Large intestine (tissue), 3 donors: ENCODE measurements at regions not wholly inside any gene's neighbourhood (a gene's known extent, or its start where the extent isn't known, plus 50 kb on each side); places are given as distances from the start of the nearest gene placed in this dataset.
"Not testable (repeated sequence)": the region's sequence is repeated elsewhere in the genome, so short reads cannot be mapped to it uniquely, and the experiment has no call there.

ENCODE experiments used
- DNase-seq, 2 donors: peaks; one replicate each; pipeline versions ENCODE4 v3.0.0 to v3.0.0-alpha.2; 2013
- H3K27ac ChIP-seq: one replicate; pipeline ENCODE4 v1.5.1; 2013; ENCODE audit warnings: low read length
- H3K27me3 ChIP-seq: 2 replicates; pipeline ENCODE4 v1.6.1; 2013; ENCODE audit warnings: low read length; ENCODE audit not compliant: control insufficient read depth, insufficient read depth
- H3K36me3 ChIP-seq: 2 replicates; pipeline ENCODE4 v1.6.1; 2013; ENCODE audit warnings: low read length; ENCODE audit not compliant: control insufficient read depth, insufficient read depth
- H3K4me1 ChIP-seq: one replicate; pipeline ENCODE4 v1.6.1; 2013; ENCODE audit warnings: low read length; ENCODE audit not compliant: control insufficient read depth, insufficient read depth
- H3K4me3 ChIP-seq: one replicate; pipeline ENCODE4 v1.5.1; 2013; ENCODE audit warnings: low read length
- H3K9me3 ChIP-seq: one replicate; pipeline ENCODE4 v1.6.1; 2013; ENCODE audit warnings: mild to moderate bottlenecking, low read depth, low read length, moderate library complexity; ENCODE audit not compliant: control insufficient read depth
- WGBS: methylation state at CpG from one replicate; pipeline ENCODE4 v1.1.5; 2013; ENCODE audit warnings: low lambda C conversion rate; ENCODE audit not compliant: insufficient coverage; 5-methylcytosine and 5-hydroxymethylcytosine counted together

GRCh38 chr16:22638393-22639206 lies 127.9 kb downstream of the NPIPB5 start:
- H3K4me3 ChIP-seq = no peak overlapping the region
- no peak for DNase-seq
- H3K36me3 ChIP-seq = no peaks in the 10 kb centered on the region
- H3K27me3 ChIP-seq = peaks cover 25% of the 10 kb centered on the region
- no peaks in the 10 kb centered on the region for H3K4me1 ChIP-seq
- no peaks in the 10 kb centered on the region for H3K9me3 ChIP-seq
- H3K27ac ChIP-seq = no peak overlapping the region
- 90% methylated on average over 3 of the region's 8 CpGs for WGBS

- Histone ChIP-seq H3K36me3 (no peaks in the 10 kb centered on the region), H3K9me3 (no peaks in the 10 kb centered on the region), H3K4me1 (no peaks in the 10 kb centered on the region), H3K27me3 (peaks cover 19% of the 10 kb centered on the region), H3K27ac (no peak overlapping the region), H3K4me3 (no peak overlapping the region)
- no peak for DNase-seq
- no CpG with 5 or more reads among the region's 1 CpG for WGBS
Measured at GRCh38 chr16:22641131-22641628, 130.5 kb downstream of the NPIPB5 start.

GRCh38 chr16:22642416-22643088 lies 131.9 kb downstream of the NPIPB5 start:
- Histone ChIP-seq H3K4me3 (no peak overlapping the region), H3K36me3 (no peaks in the 10 kb centered on the region), H3K27ac (no peak overlapping the region), H3K27me3 (peaks cover 23% of the 10 kb centered on the region), H3K9me3 (no peaks in the 10 kb centered on the region), H3K4me1 (no peaks in the 10 kb centered on the region)
- DNase-seq = no peak
- 20% methylated on average over 1 of the region's 9 CpGs for WGBS

- not testable (repeated sequence) for H3K9me3 ChIP-seq, H3K4me3 ChIP-seq, H3K36me3 ChIP-seq, H3K4me1 ChIP-seq, DNase-seq, H3K27ac ChIP-seq
- H3K27me3 ChIP-seq = peaks cover 29% of the 10 kb centered on the region
- WGBS = 100% methylated on average over 3 of the region's 5 CpGs
Measured at GRCh38 chr16:22643203-22643602, 132.5 kb downstream of the NPIPB5 start.

GRCh38 chr16:22643886-22644285 lies 133.2 kb downstream of the NPIPB5 start:
- H3K4me3 ChIP-seq = no peak overlapping the region
- no peak for DNase-seq
- no peak overlapping the region for H3K27ac ChIP-seq
- H3K27me3 ChIP-seq = peaks cover 31% of the 10 kb centered on the region
- WGBS = 94% methylated on average over 2 of the region's 2 CpGs
- no peaks in the 10 kb centered on the region for H3K9me3 ChIP-seq
- no peaks in the 10 kb centered on the region for H3K36me3 ChIP-seq
- no peaks in the 10 kb centered on the region for H3K4me1 ChIP-seq

GRCh38 chr16:22645868-22646267 lies 135.2 kb downstream of the NPIPB5 start:
- no peaks in the 10 kb centered on the region for H3K4me1 ChIP-seq
- no peaks in the 10 kb centered on the region for H3K9me3 ChIP-seq
- H3K36me3 ChIP-seq = no peaks in the 10 kb centered on the region
- H3K27me3 ChIP-seq = peaks cover 34% of the 10 kb centered on the region
- no peak overlapping the region for H3K27ac ChIP-seq
- DNase-seq = no peak
- no peak overlapping the region for H3K4me3 ChIP-seq
- WGBS = 67% methylated on average over 1 of the region's 3 CpGs

- Histone ChIP-seq H3K36me3 (no peaks in the 10 kb centered on the region), H3K9me3 (no peaks in the 10 kb centered on the region), H3K4me3 (no peak overlapping the region), H3K27me3 (peaks cover 32% of the 10 kb centered on the region), H3K4me1 (no peaks in the 10 kb centered on the region), H3K27ac (no peak overlapping the region)
- WGBS = 60% methylated on average over 2 of the region's 7 CpGs
- no peak for DNase-seq
Measured at GRCh38 chr16:22646948-22647556, 136.4 kb downstream of the NPIPB5 start.

- 88% methylated on average over 1 of the region's 4 CpGs for WGBS
- Histone ChIP-seq H3K4me3 (no peak overlapping the region), H3K4me1 (no peaks in the 10 kb centered on the region), H3K27me3 (peaks cover 24% of the 10 kb centered on the region), H3K9me3 (no peaks in the 10 kb centered on the region), H3K27ac (no peak overlapping the region), H3K36me3 (no peaks in the 10 kb centered on the region)
- DNase-seq = no peak
Measured at GRCh38 chr16:22648141-22648540, 137.4 kb downstream of the NPIPB5 start.

- 93% methylated on average over 3 of the region's 4 CpGs for WGBS
- H3K27ac ChIP-seq = no peak overlapping the region
- no peak overlapping the region for H3K4me3 ChIP-seq
- no peak for DNase-seq
- no peaks in the 10 kb centered on the region for H3K9me3 ChIP-seq
- peaks cover 24% of the 10 kb centered on the region for H3K27me3 ChIP-seq
- no peaks in the 10 kb centered on the region for H3K4me1 ChIP-seq
- H3K36me3 ChIP-seq = no peaks in the 10 kb centered on the region
Measured at GRCh38 chr16:22648941-22649340, 138.2 kb downstream of the NPIPB5 start.

- not testable (repeated sequence) for DNase-seq, H3K36me3 ChIP-seq, H3K4me3 ChIP-seq, H3K4me1 ChIP-seq, H3K9me3 ChIP-seq, H3K27ac ChIP-seq
- H3K27me3 ChIP-seq = peaks cover 19% of the 10 kb centered on the region
- WGBS = 86% methylated on average over 1 of the region's 6 CpGs
Measured at GRCh38 chr16:22651111-22651817, 140.6 kb downstream of the NPIPB5 start.
